Gastrocnemius medialis (tissue), 4 donors: ENCODE measurements at regions not wholly inside any gene's neighbourhood (a gene's known extent, or its start where the extent isn't known, plus 50 kb on each side); places are given as distances from the start of the nearest gene placed in this dataset.

Experiments used
- ATAC-seq, 2 donors: fragments of 150-250 bp; one replicate each; pipeline ENCODE4 v1.9.1; 2016
- DNase-seq, 2 donors: peaks; one replicate each; pipeline ENCODE4 v3.0.0-alpha.2; 2019
- H3K27ac ChIP-seq, 4 donors: fragments of 200-600 bp; sonication (generic); 1 replicate in 1 of 4; 2 replicates in 3 of 4; pipeline ENCODE4 v1.5.1; 2016 to 2018; ENCODE audit warnings: mild to moderate bottlenecking in 2 of 4, moderate library complexity in 1 of 4
- H3K27me3 ChIP-seq, 3 donors: fragments of 200-600 bp; sonication (generic) in 2 of 3; 1 replicate in 1 of 3; 2 replicates in 2 of 3; pipeline versions ENCODE4 v1.5.1 to v1.6.0; 2016 to 2019; ENCODE audit warnings: mild to moderate bottlenecking in 1 of 3, moderate library complexity in 1 of 3
- H3K36me3 ChIP-seq, 2 donors: fragments of 200-600 bp; sonication (generic) in 1 of 2; one replicate each; pipeline ENCODE4 v1.5.1; 2017 to 2018
- H3K4me1 ChIP-seq, 2 donors: fragments of 200-600 bp; sonication (generic) in 1 of 2; one replicate each; pipeline ENCODE4 v1.5.1; 2016 to 2017; ENCODE audit warnings: mild to moderate bottlenecking in 2 of 2
- H3K4me3 ChIP-seq, 4 donors: fragments of 200-600 bp; sonication (generic) in 3 of 4; 1 replicate in 1 of 4; 2 replicates in 3 of 4; pipeline ENCODE4 v1.5.1; 2016 to 2019; ENCODE audit warnings: mild to moderate bottlenecking in 2 of 4
- H3K9me3 ChIP-seq, 3 donors: fragments of 200-600 bp; sonication (generic) in 2 of 3; 1 replicate in 1 of 3; 2 replicates in 2 of 3; pipeline ENCODE4 v1.5.1; 2016 to 2019
- CTCF ChIP-seq, 5 experiments: fragments of 450-650 bp in 3 of 5; fragments of 200-600 bp in 2 of 5; sonication (generic) in 2 of 5; IDR thresholded peaks in 4 of 5; conservative IDR thresholded peaks in 1 of 5; 1 replicate in 4 of 5; 2 replicates in 1 of 5; pipeline ENCODE4 v1.5.1; 2016 to 2019; ENCODE audit warnings: antibody characterized with exemption in 5 of 5, mild to moderate bottlenecking in 3 of 5, moderate library complexity in 3 of 5
- POLR2A ChIP-seq, 2 donors: fragments of 450-650 bp; IDR thresholded peaks; one replicate each; pipeline ENCODE4 v1.6.1; 2017; ENCODE audit warnings: antibody characterized with exemption in 2 of 2, mild to moderate bottlenecking in 2 of 2, moderate library complexity in 2 of 2
- in situ Hi-C, 4 donors: fragments of 200-750 bp; cut with MboI; loops; one replicate each; pipeline versions ENCODE4 v1.15.0 to v1.8.0; 2017; ENCODE audit warnings: low sequenced_read_pairs in 4 of 4
- intact Hi-C: fragments of 100-400 bp; cut with DNase I; formaldehyde crosslinking; loops from one replicate; pipeline ENCODE4 v1.15.1; 2023; ENCODE audit warnings: low total_unique reads

- no peaks in the 10 kb centered on the region for H3K36me3 ChIP-seq
- H3K4me1 ChIP-seq = no peaks in the 10 kb centered on the region
- no peak for ATAC-seq
- no peak overlapping the region for H3K27ac ChIP-seq
- in situ Hi-C loops = no loop called here
- TF ChIP-seq POLR2A (IDR thresholded peaks at IDR 0.05) (no peak), CTCF (IDR thresholded peaks at IDR 0.05 in 4 of 5, conservative IDR thresholded peaks at IDR 0.05 in 1 of 5) (no peak)
- H3K4me3 ChIP-seq = no peak overlapping the region
- DNase-seq = no peak
- intact Hi-C loops = no loop called here
- H3K9me3 ChIP-seq = no peaks in the 10 kb centered on the region
- no peaks in the 10 kb centered on the region for H3K27me3 ChIP-seq
Measured at GRCh38 chr17:5635949-5636348, 51.6 kb upstream of the NLRP1 start.

DNA sequence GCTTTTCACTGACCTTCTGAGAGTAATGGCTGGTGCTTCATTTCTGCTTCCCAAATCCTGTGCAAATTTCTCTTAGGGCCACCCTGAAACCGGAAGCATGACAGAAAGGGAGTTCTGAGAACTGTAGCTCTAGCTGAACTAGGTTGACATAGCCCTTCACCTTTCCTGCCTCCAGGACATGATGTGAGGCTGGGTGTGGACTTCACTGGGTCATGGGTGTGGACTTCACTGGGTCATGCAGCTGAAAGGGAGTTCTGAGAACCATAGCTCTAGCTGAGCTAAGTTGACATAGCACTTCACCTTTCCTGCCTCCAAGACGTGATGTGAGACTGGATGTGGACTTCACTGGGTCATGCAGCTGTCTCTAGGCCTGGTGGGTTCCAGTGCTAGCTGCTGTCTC lies 54.3 kb upstream of the NLRP1 start:
- Histone ChIP-seq H3K36me3 (no peaks in the 10 kb centered on the region), H3K27me3 (no peaks in the 10 kb centered on the region), H3K9me3 (no peaks in the 10 kb centered on the region), H3K4me1 (peaks cover under 1 to 4% of the 10 kb centered on the region in 2 donors), H3K27ac (no peak overlapping the region), H3K4me3 (no peak overlapping the region)
- ATAC-seq = no peak
- in situ Hi-C loops (no loop called here), intact Hi-C loops (no loop called here)
- TF ChIP-seq CTCF (IDR thresholded peaks at IDR 0.05 in 4 of 5, conservative IDR thresholded peaks at IDR 0.05 in 1 of 5) = no peak
- no peak for TF ChIP-seq POLR2A (IDR thresholded peaks at IDR 0.05)
- DNase-seq = no peak

GRCh38 chr17:5640726-5641125 lies 56.4 kb upstream of the NLRP1 start:
- Histone ChIP-seq H3K4me3 (no peak overlapping the region), H3K36me3 (no peaks in the 10 kb centered on the region), H3K4me1 (peaks cover 5 to 7% of the 10 kb centered on the region in 2 donors), H3K9me3 (no peaks in the 10 kb centered on the region), H3K27ac (no peak overlapping the region), H3K27me3 (no peaks in the 10 kb centered on the region)
- intact Hi-C loops (no loop called here), in situ Hi-C loops (no loop called here)
- TF ChIP-seq CTCF (IDR thresholded peaks at IDR 0.05 in 4 of 5, conservative IDR thresholded peaks at IDR 0.05 in 1 of 5) (no peak), POLR2A (IDR thresholded peaks at IDR 0.05) (no peak)
- no peak for DNase-seq
- ATAC-seq = no peak

- Histone ChIP-seq H3K4me1 (peaks cover 5 to 7% of the 10 kb centered on the region in 2 donors), H3K36me3 (no peaks in the 10 kb centered on the region), H3K27me3 (no peaks in the 10 kb centered on the region), H3K27ac (no peak overlapping the region), H3K9me3 (no peaks in the 10 kb centered on the region), H3K4me3 (no peak overlapping the region)
- intact Hi-C loops (no loop called here), in situ Hi-C loops (no loop called here)
- DNase-seq (no peak), ATAC-seq (no peak)
- no peak for TF ChIP-seq POLR2A (IDR thresholded peaks at IDR 0.05)
- no peak for TF ChIP-seq CTCF (IDR thresholded peaks at IDR 0.05 in 4 of 5, conservative IDR thresholded peaks at IDR 0.05 in 1 of 5)
Measured at GRCh38 chr17:5642752-5643151, 58.4 kb upstream of the NLRP1 start.

GRCh38 chr17:5644065-5644464 lies 59.8 kb upstream of the NLRP1 start:
- in situ Hi-C loops (no loop called here), intact Hi-C loops (no loop called here)
- Histone ChIP-seq H3K36me3 (no peaks in the 10 kb centered on the region), H3K9me3 (no peaks in the 10 kb centered on the region), H3K27ac (no peak overlapping the region), H3K4me1 (peaks cover 5 to 7% of the 10 kb centered on the region in 2 donors), H3K4me3 (no peak overlapping the region), H3K27me3 (no peaks in the 10 kb centered on the region)
- TF ChIP-seq CTCF (IDR thresholded peaks at IDR 0.05 in 4 of 5, conservative IDR thresholded peaks at IDR 0.05 in 1 of 5) (no peak), POLR2A (IDR thresholded peaks at IDR 0.05) (no peak)
- DNase-seq = peak in 1 of 2 donors; percentile 18
- peak in 1 of 2 donors; percentile 53 for ATAC-seq
